H1 (cell line): ENCODE measurements at regions not wholly inside any gene's neighbourhood (a gene's known extent, or its start where the extent isn't known, plus 50 kb on each side); places are given as distances from the start of the nearest gene placed in this dataset.

Experiments used
- CTCF ChIA-PET: fragments of 300-600 bp; sonication (Branson Sonifier 250); formaldehyde crosslinking; loops from one replicate; lab custom pipeline; 2021; ENCODE audit not compliant: partially characterized antibody; lab: Charles Lee
- POLR2A ChIA-PET: fragments of 300-600 bp; sonication (Branson Sonifier 250); formaldehyde crosslinking; loops from one replicate; lab custom pipeline; 2021; ENCODE audit warnings: inconsistent platforms; ENCODE audit not compliant: partially characterized antibody; lab: Charles Lee
- DNase-seq, 2 experiments: peaks; one replicate each; pipeline versions ENCODE4 v3.0.0 to v3.0.0-alpha.2; 2010 to 2022; ENCODE audit warnings: low spot score in 2 of 2, low read depth in 1 of 2, mixed read lengths in 1 of 2
- FAIRE-seq: peaks from 2 replicates; lab custom pipeline; 2011; peaks lifted over from hg19 to GRCh38; lab: Jason Lieb, UNC
- H2AFZ ChIP-seq: 2 replicates; pipeline ENCODE4 v1.8.1; 2012; ENCODE audit warnings: low read length, inconsistent platforms
- H2AK5ac ChIP-seq: 2 replicates; pipeline ENCODE4 v1.6.1; 2013; ENCODE audit warnings: low read depth, low read length
- H2BK120ac ChIP-seq: replicated peaks from 2 replicates; pipeline ENCODE3; 2013; ENCODE audit warnings: low read depth, low read length, inconsistent platforms
- H2BK12ac ChIP-seq: 2 replicates; pipeline ENCODE4 v1.6.1; 2013; ENCODE audit warnings: low read depth, low read length
- H2BK15ac ChIP-seq: 2 replicates; pipeline ENCODE4 v1.6.1; 2013; ENCODE audit warnings: low read length
- H2BK20ac ChIP-seq: 2 replicates; pipeline ENCODE4 v1.6.1; 2013; ENCODE audit warnings: low read length
- H2BK5ac ChIP-seq: 2 replicates; pipeline ENCODE4 v1.6.1; 2013; ENCODE audit warnings: low read depth, low read length
- H3K14ac ChIP-seq: 2 replicates; pipeline ENCODE4 v1.6.1; 2013; ENCODE audit warnings: inconsistent platforms; ENCODE audit not compliant: insufficient read length
- H3K18ac ChIP-seq: 2 replicates; pipeline ENCODE4 v1.6.1; 2013; ENCODE audit warnings: low read length; ENCODE audit errors: extremely low read depth
- H3K23ac ChIP-seq: 2 replicates; pipeline ENCODE4 v1.6.1; 2013; ENCODE audit warnings: inconsistent platforms; ENCODE audit not compliant: insufficient read length
- H3K23me2 ChIP-seq: 2 replicates; pipeline ENCODE4 v1.6.1; 2013; ENCODE audit warnings: low read depth, low read length
- H3K27ac ChIP-seq: 2 replicates; pipeline ENCODE4 v1.6.1; 2011; ENCODE audit warnings: low read depth, low read length, inconsistent platforms
- H3K27me3 ChIP-seq, 4 experiments: replicated peaks in 1 of 4; 1 replicate in 1 of 4; 2 replicates in 3 of 4; pipeline versions ENCODE4 v1.6.1 to v1.8.1; 2011 to 2013; ENCODE audit warnings: low read length in 3 of 4, mild to moderate bottlenecking in 3 of 4, inconsistent platforms in 2 of 4, mixed read lengths in 2 of 4, moderate library complexity in 1 of 4; ENCODE audit not compliant: control insufficient read depth in 3 of 4, insufficient read depth in 3 of 4; ENCODE audit errors: extremely low read depth in 1 of 4
- H3K36me3 ChIP-seq, 4 experiments: 2 replicates each; pipeline versions ENCODE4 v1.6.1 to v1.8.1; 2011 to 2013; ENCODE audit warnings: mild to moderate bottlenecking in 4 of 4, low read length in 3 of 4, moderate library complexity in 2 of 4, control low read depth in 1 of 4, inconsistent platforms in 1 of 4; ENCODE audit not compliant: insufficient read depth in 4 of 4, control insufficient read depth in 2 of 4
- H3K4ac ChIP-seq: replicated peaks from 2 replicates; pipeline ENCODE3; 2013; ENCODE audit warnings: low read length, low read depth, mixed read lengths, inconsistent platforms; ENCODE audit not compliant: insufficient read length
- H3K4me1 ChIP-seq, 4 experiments: replicated peaks in 1 of 4; 1 replicate in 1 of 4; 2 replicates in 3 of 4; pipeline versions ENCODE4 v1.6.1 to v1.8.1; 2011 to 2013; ENCODE audit warnings: low read length in 3 of 4, inconsistent platforms in 2 of 4, mixed read lengths in 1 of 4; ENCODE audit not compliant: insufficient read depth in 4 of 4, control insufficient read depth in 3 of 4
- H3K4me2 ChIP-seq, 2 experiments: 2 replicates each; pipeline versions ENCODE4 v1.6.1 to v1.8.1; 2011 to 2013; ENCODE audit warnings: low read depth in 2 of 2, low read length in 2 of 2, control low read depth in 1 of 2, inconsistent platforms in 1 of 2, mild to moderate bottlenecking in 1 of 2; ENCODE audit not compliant: insufficient read depth in 1 of 2
- H3K4me3 ChIP-seq, 4 experiments: fragments of 200-600, 300-600 bp in 1 of 4; sonication (generic), shearing (Covaris generic), sonication (Bioruptor Twin) in 1 of 4; 2 replicates each; pipeline versions ENCODE4 v1.5.1 to v1.8.1; 2011 to 2016; ENCODE audit warnings: low read length in 4 of 4, low read depth in 3 of 4, control low read depth in 2 of 4, inconsistent platforms in 2 of 4, mild to moderate bottlenecking in 2 of 4, mixed read lengths in 1 of 4, moderate library complexity in 1 of 4; ENCODE audit not compliant: insufficient read depth in 2 of 4; ENCODE audit errors: extremely low read depth in 1 of 4
- H3K56ac ChIP-seq: replicated peaks from 2 replicates; pipeline ENCODE3; 2013; ENCODE audit warnings: low read depth, mild to moderate bottlenecking, mixed read lengths, low read length, inconsistent platforms; ENCODE audit not compliant: insufficient read length
- H3K79me1 ChIP-seq: 2 replicates; pipeline ENCODE4 v1.6.1; 2013; ENCODE audit warnings: low read depth, low read length, control low read depth
- H3K79me2 ChIP-seq, 2 experiments: 2 replicates each; pipeline versions ENCODE4 v1.6.1 to v1.8.1; 2012 to 2013; ENCODE audit warnings: low read length in 2 of 2, mild to moderate bottlenecking in 2 of 2, inconsistent platforms in 1 of 2; ENCODE audit not compliant: insufficient read depth in 2 of 2, control insufficient read depth in 1 of 2
- H3K9ac ChIP-seq, 4 experiments: replicated peaks in 1 of 4; 1 replicate in 1 of 4; 2 replicates in 3 of 4; pipeline versions ENCODE4 v1.6.1 to v1.8.1; 2011 to 2013; ENCODE audit warnings: low read depth in 3 of 4, low read length in 3 of 4, control low read depth in 2 of 4, mild to moderate bottlenecking in 2 of 4, moderate library complexity in 2 of 4, inconsistent platforms in 1 of 4; ENCODE audit errors: extremely low read depth in 1 of 4
- H3K9me3 ChIP-seq, 2 experiments: 2 replicates each; pipeline versions ENCODE4 v1.6.1 to v1.8.1; 2012 to 2013; ENCODE audit warnings: mild to moderate bottlenecking in 2 of 2, moderate library complexity in 2 of 2, control low read depth in 1 of 2, inconsistent platforms in 1 of 2, low read depth in 1 of 2, low read length in 1 of 2, mixed read lengths in 1 of 2; ENCODE audit not compliant: insufficient read depth in 2 of 2
- H4K20me1 ChIP-seq, 2 experiments: replicated peaks in 1 of 2; 2 replicates each; pipeline versions ENCODE3 to v1.8.1; 2011 to 2013; ENCODE audit warnings: inconsistent platforms in 2 of 2, low read length in 2 of 2, mild to moderate bottlenecking in 1 of 2; ENCODE audit not compliant: insufficient read depth in 2 of 2, control insufficient read depth in 1 of 2
- H4K5ac ChIP-seq: 2 replicates; pipeline ENCODE4 v1.6.1; 2013; ENCODE audit warnings: low read length, low read depth, mixed read lengths, inconsistent platforms; ENCODE audit not compliant: insufficient read length
- H4K8ac ChIP-seq: 2 replicates; pipeline ENCODE4 v1.8.0; 2013; ENCODE audit warnings: mild to moderate bottlenecking, moderate library complexity, low read length, inconsistent platforms; ENCODE audit not compliant: insufficient read depth; ENCODE audit errors: extremely low read depth
- H4K91ac ChIP-seq: replicated peaks from 2 replicates; pipeline ENCODE3; 2013; ENCODE audit warnings: low read length, mixed read lengths, inconsistent platforms; ENCODE audit not compliant: insufficient read length
- ATF2 ChIP-seq: IDR thresholded peaks from 2 replicates; pipeline ENCODE4 v1.6.1; 2012; ENCODE audit warnings: low read length, inconsistent platforms
- CREB1 ChIP-seq: IDR thresholded peaks from 2 replicates; pipeline ENCODE4 v1.6.1; 2012; ENCODE audit warnings: inconsistent platforms
- EGR1 ChIP-seq: IDR thresholded peaks from 2 replicates; pipeline ENCODE4 v1.6.1; 2011; ENCODE audit warnings: low read depth, low read length, borderline replicate concordance
- EP300 ChIP-seq, 2 experiments: IDR thresholded peaks; 1 replicate in 1 of 2; 2 replicates in 1 of 2; pipeline ENCODE4 v1.6.1; 2011 to 2012; ENCODE audit warnings: low read depth in 2 of 2, low read length in 2 of 2, mild to moderate bottlenecking in 2 of 2, borderline replicate concordance in 1 of 2, inconsistent platforms in 1 of 2, moderate library complexity in 1 of 2
- EZH2 ChIP-seq: fragments of 200-600 bp; sonication (generic); IDR thresholded peaks from 2 replicates; pipeline ENCODE4 v1.7.1; 2012; ENCODE audit warnings: low read depth, mild to moderate bottlenecking, moderate library complexity, low read length, inconsistent platforms; ENCODE audit not compliant: severe bottlenecking
- SAP30 ChIP-seq: fragments of 300-600 bp; sonication (generic); IDR thresholded peaks from 2 replicates; pipeline ENCODE4 v1.7.1; 2012; ENCODE audit warnings: low read length, moderate library complexity, mild to moderate bottlenecking, inconsistent platforms; ENCODE audit not compliant: insufficient read depth, insufficient replicate concordance
- SIN3A ChIP-seq, 2 experiments: IDR thresholded peaks in 1 of 2; conservative IDR thresholded peaks in 1 of 2; 2 replicates each; pipeline ENCODE4 v1.6.1; 2011 to 2012; ENCODE audit warnings: low read length in 2 of 2, improper control_type of control experiment in 1 of 2, low read depth in 1 of 2, mild to moderate bottlenecking in 1 of 2
- TBP ChIP-seq: IDR thresholded peaks from 2 replicates; pipeline ENCODE4 v1.6.1; 2011; ENCODE audit warnings: low read depth, low read length, improper control_type of control experiment
- TEAD4 ChIP-seq: IDR thresholded peaks from 2 replicates; pipeline ENCODE4 v1.6.1; 2012; ENCODE audit warnings: low read depth, low read length, inconsistent platforms, mixed read lengths
- ZNF274 ChIP-seq: IDR thresholded peaks from 2 replicates; pipeline ENCODE4 v1.7.0; 2012; ENCODE audit warnings: low read length, borderline replicate concordance; ENCODE audit errors: extremely low read depth
- WGBS, 2 experiments: shearing (Covaris generic) in 1 of 2; methylation state at CpG; one replicate each; pipeline versions ENCODE4 v1.1.6 to v1.1.7; 2013 to 2015; ENCODE audit warnings: low lambda C conversion rate in 2 of 2, mixed read lengths in 2 of 2, inconsistent platforms in 1 of 2, low coverage in 1 of 2, missing lambda C conversion rate in 1 of 2; ENCODE audit not compliant: insufficient replicate concordance in 2 of 2, insufficient coverage in 1 of 2, insufficient read length in 1 of 2; ENCODE audit errors: extremely low coverage in 1 of 2, missing lambda C conversion rate in 1 of 2; 5-methylcytosine and 5-hydroxymethylcytosine counted together

- H3K14ac ChIP-seq = no peak overlapping the region
- H3K79me2 ChIP-seq = no peaks in the 10 kb centered on the region
- no peak overlapping the region for H3K56ac ChIP-seq
- H3K4me3 ChIP-seq = peak overlapping the region in 2 of 4 experiments; percentile 2 to 7; a peak in 2 of 8 replicates
- no peak overlapping the region for H2AK5ac ChIP-seq
- H3K27me3 ChIP-seq = no peaks in the 10 kb centered on the region
- H2BK5ac ChIP-seq = peak overlapping the region; percentile 49; the same call in 1 of the 2 replicates
- no peaks in the 10 kb centered on the region for H3K36me3 ChIP-seq
- H2BK120ac ChIP-seq = no peak overlapping the region
- CTCF ChIA-PET = interaction anchor here (1.5 kb wide), 1 partner anchor 9 kb away, joined by 4 read pairs; no protein-coding TSS in a partner anchor
- no peak overlapping the region for H3K18ac ChIP-seq
- no peak overlapping the region for H2BK20ac ChIP-seq
- POLR2A ChIA-PET = interaction anchor here (1.0 kb wide), 1 partner anchor 12 kb away, joined by 3 read pairs; no protein-coding TSS in a partner anchor
- no peak for DNase-seq
- 0 out of 2 replicates have a peak overlapping the region, but pooled peaks have one; percentile 81 for H2BK15ac ChIP-seq
- H3K4me2 ChIP-seq = peak overlapping the region; percentile 55 to 84
- no peak overlapping the region for H4K8ac ChIP-seq
- H3K9ac ChIP-seq = no peak overlapping the region
- no peaks in the 10 kb centered on the region for H4K20me1 ChIP-seq
- H3K79me1 ChIP-seq = no peaks in the 10 kb centered on the region
- no peaks in the 10 kb centered on the region for H3K9me3 ChIP-seq
- no peak overlapping the region for H4K5ac ChIP-seq
- H3K23ac ChIP-seq = no peak overlapping the region
- peaks cover 4 to 5% (median 4%) of the 10 kb centered on the region in 4 experiments; a peak in 6 of 7 replicates for H3K4me1 ChIP-seq
- H3K4ac ChIP-seq = no peak overlapping the region
- FAIRE-seq = peak; percentile 88
- peak overlapping the region; percentile 75; the same call in 1 of the 2 replicates for H2BK12ac ChIP-seq
- peaks cover 2% of the 10 kb centered on the region for H3K23me2 ChIP-seq
- no peak overlapping the region for H2AFZ ChIP-seq
- H3K27ac ChIP-seq = no peak overlapping the region
- 8% methylated on average over 4 of the region's 4 CpGs; no CpG with 5 or more reads in 1 of the 2 experiments for WGBS, 2 experiments
- H4K91ac ChIP-seq = no peak overlapping the region
- TF ChIP-seq CREB1 (no peak), EZH2 (no peak), SAP30 (no peak), ZNF274 (no peak), EP300 (IDR thresholded peaks at IDR 0.05; ENCODE audit: borderline replicate concordance in 1 of 2, low read depth in 2 of 2, low read length in 2 of 2) (no peak), TEAD4 (no peak), TBP (no peak), ATF2 (no peak), EGR1 (no peak), SIN3A (conservative IDR thresholded peaks at IDR 0.05 in 1 of 2, IDR thresholded peaks at IDR 0.05 in 1 of 2; ENCODE audit: low read depth in 1 of 2, low read length in 2 of 2) (no peak)
Measured at GRCh38 chr6:27066381-27066780, 181.1 kb upstream of the PRSS16 start.
